ENCODE measurements at regions not wholly inside any gene's neighbourhood (a gene's known extent, or its start where the extent isn't known, plus 50 kb on each side); places are given as distances from the start of the nearest gene placed in this dataset.
A peak's percentile ranks its signal among the peaks of the same experiment; 100 is the strongest.

DNA sequence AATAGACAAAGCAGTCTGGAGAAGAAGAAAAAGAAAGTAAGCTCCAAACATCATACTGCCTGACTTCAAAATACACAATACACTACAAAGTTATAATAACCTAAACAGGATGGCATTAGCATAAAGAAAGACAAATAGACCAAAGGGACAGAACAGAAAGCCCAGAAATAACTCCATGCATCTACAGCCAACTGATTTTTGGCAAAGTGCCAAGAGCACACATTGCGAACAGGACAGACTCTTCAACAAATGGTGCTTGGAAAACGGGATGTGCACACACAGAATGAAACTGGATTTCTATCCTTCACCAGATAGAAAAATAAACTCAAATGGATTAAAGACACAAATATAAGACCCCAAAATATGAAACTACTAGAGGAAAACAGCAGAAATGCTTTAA is 66.6 kb upstream of the SPATA31E1 start:
- WGBS (ENCODE audit: insufficient coverage, low coverage, missing lambda C conversion rate): 0% methylated on average over 2 of the region's 2 CpGs
- DNase-seq (ENCODE audit: extremely low read depth in 1 of 4, low spot score in 3 of 4): peak in 1 of 4 experiments; percentile 36
- H3K4me3 ChIP-seq: no peak overlapping the region
- H3K9me1 ChIP-seq (ENCODE audit: control insufficient read depth, insufficient read depth, low read length): no peaks in the 10 kb centered on the region
- POLR2A ChIA-PET: interaction anchor here (1.1 kb wide), 1 partner anchor 20 kb away, joined by 3 read pairs; no protein-coding TSS in a partner anchor
- no peak overlapping the region for H3K9ac ChIP-seq (ENCODE audit: insufficient read depth in 1 of 2, low read depth in 2 of 2, low read length in 2 of 2)
- H3K4me2 ChIP-seq (ENCODE audit: insufficient read depth, low read length): no peak overlapping the region
- CTCF ChIA-PET (ENCODE audit: low intra/inter-chr PET ratio): no interaction called here
- TF ChIP-seq HDGF (IDR thresholded peaks at IDR 0.05): no peak
- no peak for TF ChIP-seq ZNF282 (CRISPR knock-in tag; IDR thresholded peaks at IDR 0.05)
- TF ChIP-seq RAD21 (CRISPR knock-in tag; conservative IDR thresholded peaks at IDR 0.05 in 1 of 2, IDR thresholded peaks at IDR 0.05 in 1 of 2): peak in 1 of 2 experiments; percentile 33; a peak in 2 of 4 replicates
- 0 out of 2 replicates have a peak, but pooled peaks have one; percentile 6 for TF ChIP-seq CBFA2T3 (IDR thresholded peaks at IDR 0.05)
- peak; percentile 99 for TF ChIP-seq NFIX (CRISPR knock-in tag; IDR thresholded peaks at IDR 0.05; ENCODE audit: low read depth)
- peak; percentile 97 for TF ChIP-seq SMAD1 (IDR thresholded peaks at IDR 0.05; ENCODE audit: low read depth, low read length, partially characterized antibody)
- TF ChIP-seq HDAC1 (IDR thresholded peaks at IDR 0.05): no peak
- TF ChIP-seq NFIC (IDR thresholded peaks at IDR 0.05): peak; percentile 100
- peak in 1 of 2 experiments; percentile 69 for TF ChIP-seq NCOA2 (IDR thresholded peaks at IDR 0.05; ENCODE audit: partially characterized antibody in 2 of 2)
- no peaks in the 10 kb centered on the region for H3K79me2 ChIP-seq (ENCODE audit: control insufficient read depth, insufficient read depth, low read length)
- in situ Hi-C loops (cut with MboI): loop anchor here (25.0 kb wide), 1 partner anchor 479 kb away; no protein-coding TSS in a partner anchor
- H2AFZ ChIP-seq (ENCODE audit: low read depth, low read length): no peak overlapping the region
- no peaks in the 10 kb centered on the region for H4K20me1 ChIP-seq (replicated peaks; ENCODE audit: control insufficient read depth, insufficient read depth, low read length)
- intact Hi-C loops (cut with micrococcal nuclease): loop anchor here (10.0 kb wide), 1 partner anchor 301 kb away; no protein-coding TSS in a partner anchor
- peaks cover 6 to 16% of the 10 kb centered on the region in 2 experiments; a peak in 3 of 5 replicates for H3K4me1 ChIP-seq (replicated peaks in 1 of 2; ENCODE audit: control insufficient read depth in 2 of 2, insufficient read depth in 2 of 2, low read length in 2 of 2)
- H3K27ac ChIP-seq (ENCODE audit: extremely low read depth, low read depth, low read length): no peak overlapping the region
- no peaks in the 10 kb centered on the region for H3K36me3 ChIP-seq (ENCODE audit: control insufficient read depth, insufficient read depth, low read length)
- BruUV-seq (replicated peaks): no TSS peak
- H3K27me3 ChIP-seq (ENCODE audit: control insufficient read depth in 2 of 2, insufficient read depth in 2 of 2, low read length in 2 of 2): no peaks in the 10 kb centered on the region
- no peaks in the 10 kb centered on the region for H3K9me3 ChIP-seq (replicated peaks; ENCODE audit: control insufficient read depth, insufficient read depth, low read depth, low read length)
- no peak for ATAC-seq
- no peak for FAIRE-seq
